ENCODE measurements at regions not wholly inside any gene's neighbourhood (a gene's known extent, or its start where the extent isn't known, plus 50 kb on each side); places are given as distances from the start of the nearest gene placed in this dataset.

DNA sequence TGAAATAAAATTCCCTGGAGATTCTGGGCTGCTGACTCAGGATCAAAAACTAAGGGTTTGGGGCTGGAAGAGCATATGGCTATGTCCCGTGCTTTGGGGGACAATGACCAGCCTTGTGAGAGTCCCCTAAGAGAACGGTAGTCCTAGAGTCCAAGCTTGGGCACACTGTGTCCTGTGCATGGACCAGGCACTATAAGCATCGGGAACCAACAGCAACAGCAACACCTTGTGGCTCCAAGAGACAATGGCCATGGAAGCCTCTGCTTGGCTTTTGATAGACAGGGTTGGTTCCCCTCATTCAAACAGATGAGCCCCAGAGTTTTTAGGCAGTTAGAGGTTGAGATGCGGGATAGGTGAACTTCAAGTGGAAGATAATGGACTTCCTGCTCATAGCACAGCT, 294.4 kb upstream of the CHAC2 start:
- H3K4me1 ChIP-seq (ENCODE audit: control insufficient read depth in 1 of 2, insufficient read depth in 1 of 2, low read depth in 1 of 2, low read length in 1 of 2): no peaks in the 10 kb centered on the region
- H3K4me3 ChIP-seq (ENCODE audit: low read depth in 1 of 2, low read length in 1 of 2): no peak overlapping the region
- H3K27ac ChIP-seq: no peak overlapping the region
- H3K36me3 ChIP-seq: no peaks in the 10 kb centered on the region
- no peaks in the 10 kb centered on the region for H3K27me3 ChIP-seq
- H3K9me3 ChIP-seq: no peaks in the 10 kb centered on the region
- no peak for TF ChIP-seq CTCF (IDR thresholded peaks at IDR 0.05)

DNA sequence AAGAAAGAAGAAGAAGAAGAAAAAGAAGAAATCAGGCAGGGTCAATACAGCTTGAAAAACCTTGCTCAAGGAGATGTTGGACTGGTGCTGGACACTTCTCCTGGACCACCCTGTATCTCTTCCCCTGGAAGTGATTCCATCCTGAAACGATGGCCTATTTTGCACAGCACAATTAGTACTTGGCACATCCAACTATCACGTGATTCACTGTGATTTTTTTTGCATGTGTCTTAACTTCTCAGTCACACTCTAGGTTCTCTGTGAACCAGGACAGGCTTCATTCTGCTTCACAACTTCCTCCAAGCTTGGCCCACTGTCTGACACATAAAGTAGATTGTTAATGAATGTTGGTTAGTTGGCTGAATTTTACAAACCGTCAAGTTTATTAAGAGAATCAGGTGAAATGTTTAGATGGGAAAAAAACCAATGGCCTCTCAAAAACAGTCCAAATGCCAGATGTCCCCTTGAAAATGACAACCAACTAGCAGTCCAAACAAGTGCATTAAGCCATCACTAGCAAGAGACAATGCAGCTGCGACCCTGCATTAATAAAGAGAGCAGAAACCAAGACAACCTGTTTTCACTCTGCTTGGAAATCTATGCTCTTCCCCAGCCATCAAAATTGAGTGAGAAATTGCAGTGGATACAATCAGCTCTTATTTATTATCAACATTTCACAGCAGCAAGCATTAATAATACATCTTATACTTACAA, 300.0 kb upstream of the CHAC2 start:
- no peaks in the 10 kb centered on the region for H3K4me1 ChIP-seq (ENCODE audit: control insufficient read depth in 1 of 2, insufficient read depth in 1 of 2, low read depth in 1 of 2, low read length in 1 of 2)
- H3K4me3 ChIP-seq (ENCODE audit: low read depth in 1 of 2, low read length in 1 of 2): no peak overlapping the region
- TF ChIP-seq CTCF (IDR thresholded peaks at IDR 0.05): no peak
- H3K36me3 ChIP-seq: no peaks in the 10 kb centered on the region
- H3K27me3 ChIP-seq: no peaks in the 10 kb centered on the region
- H3K9me3 ChIP-seq: no peaks in the 10 kb centered on the region
- no peak overlapping the region for H3K27ac ChIP-seq

DNA sequence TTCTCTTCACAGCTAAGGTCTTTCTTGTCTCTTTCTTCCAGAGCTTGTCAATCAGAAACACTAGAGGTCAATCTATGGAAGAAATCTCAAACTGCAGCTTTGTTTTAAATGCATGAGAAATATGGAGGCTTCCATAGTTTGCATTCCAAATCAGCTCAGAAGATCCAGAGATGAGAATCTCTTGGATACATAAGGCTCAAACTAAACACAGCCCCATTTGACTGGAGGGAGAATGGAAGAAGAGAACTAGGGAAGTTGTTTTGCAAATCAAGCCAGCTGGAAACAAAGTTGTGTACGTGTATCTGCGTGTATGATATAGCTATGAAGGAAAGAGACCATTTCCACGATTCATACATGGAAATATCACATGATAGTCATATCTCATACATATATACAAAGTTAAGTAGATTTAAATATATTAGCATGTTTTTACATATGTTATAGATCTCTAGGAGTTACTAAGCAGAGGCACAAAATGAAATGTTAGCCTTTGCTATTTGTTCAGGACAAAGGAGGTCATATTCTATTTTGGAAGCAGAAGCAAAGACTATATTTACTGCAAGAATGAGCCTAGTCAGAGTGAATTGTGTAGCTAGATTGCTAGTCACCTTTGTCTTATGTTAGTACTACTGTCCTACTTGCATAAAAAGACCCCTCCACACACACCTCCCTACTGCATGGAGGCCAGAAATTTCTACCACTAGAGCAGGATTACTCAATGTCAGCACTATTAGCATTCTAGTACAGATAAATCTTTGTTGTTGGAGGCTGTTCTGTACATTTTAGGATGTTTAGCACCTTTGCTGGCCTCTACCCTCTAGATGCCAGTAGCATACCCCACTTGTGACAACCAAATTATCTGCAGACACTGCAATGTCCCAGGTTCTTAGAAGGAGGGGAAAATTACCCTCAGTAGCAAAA, 303.5 kb upstream of the CHAC2 start:
- Histone ChIP-seq H3K27me3 (no peaks in the 10 kb centered on the region), H3K4me1 (ENCODE audit: control insufficient read depth in 1 of 2, insufficient read depth in 1 of 2, low read depth in 1 of 2, low read length in 1 of 2) (no peaks in the 10 kb centered on the region), H3K36me3 (no peaks in the 10 kb centered on the region), H3K27ac (no peak overlapping the region), H3K4me3 (ENCODE audit: low read depth in 1 of 2, low read length in 1 of 2) (no peak overlapping the region), H3K9me3 (no peaks in the 10 kb centered on the region)
- no peak for TF ChIP-seq CTCF (IDR thresholded peaks at IDR 0.05)

DNA sequence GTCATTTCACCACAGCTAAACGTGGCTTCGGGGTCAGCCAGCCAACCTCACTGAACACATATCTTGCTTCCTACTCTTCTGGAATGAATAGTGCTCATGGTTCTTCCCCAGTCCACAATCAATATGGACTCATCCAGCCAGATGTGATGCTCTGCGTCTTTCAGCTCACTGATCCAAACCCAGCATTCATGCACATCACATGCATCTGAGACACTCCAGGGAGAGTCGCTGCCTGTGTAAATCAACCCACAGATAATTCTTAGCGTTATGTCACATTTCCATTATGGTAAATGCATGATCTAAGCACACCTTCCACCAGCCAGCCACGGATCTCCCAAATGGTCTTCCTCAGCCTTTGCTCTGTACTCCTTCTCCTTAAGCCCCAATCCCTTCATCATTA, 306.7 kb upstream of the CHAC2 start:
- H3K27me3 ChIP-seq: no peaks in the 10 kb centered on the region
- no peak for TF ChIP-seq CTCF (IDR thresholded peaks at IDR 0.05)
- no peak overlapping the region for H3K4me3 ChIP-seq (ENCODE audit: low read depth in 1 of 2, low read length in 1 of 2)
- H3K36me3 ChIP-seq: no peaks in the 10 kb centered on the region
- H3K27ac ChIP-seq: no peak overlapping the region
- no peaks in the 10 kb centered on the region for H3K9me3 ChIP-seq
- H3K4me1 ChIP-seq (ENCODE audit: control insufficient read depth in 1 of 2, insufficient read depth in 1 of 2, low read depth in 1 of 2, low read length in 1 of 2): no peaks in the 10 kb centered on the region

DNA sequence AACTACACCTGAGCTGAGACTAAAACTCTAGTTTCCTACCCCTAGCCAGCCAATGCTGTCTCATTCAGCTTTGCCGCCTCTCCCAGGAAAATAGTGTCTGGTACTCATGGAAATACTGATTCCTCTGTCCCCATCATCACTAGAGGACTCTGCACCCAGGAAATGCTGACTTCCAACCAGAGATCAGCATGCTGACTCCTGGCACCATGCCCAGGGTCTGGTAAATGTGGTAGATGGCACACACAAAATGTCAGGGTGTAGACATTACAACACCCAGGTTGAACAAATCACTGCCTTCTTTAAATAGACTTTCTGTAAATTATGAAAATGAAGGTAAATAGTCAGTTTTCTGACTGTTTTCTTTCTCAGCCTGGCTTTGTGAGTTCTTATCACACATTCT, 307.3 kb upstream of the CHAC2 start:
- Histone ChIP-seq H3K4me3 (ENCODE audit: low read depth in 1 of 2, low read length in 1 of 2) (no peak overlapping the region), H3K27me3 (no peaks in the 10 kb centered on the region), H3K36me3 (no peaks in the 10 kb centered on the region), H3K27ac (no peak overlapping the region), H3K4me1 (ENCODE audit: control insufficient read depth in 1 of 2, insufficient read depth in 1 of 2, low read depth in 1 of 2, low read length in 1 of 2) (no peaks in the 10 kb centered on the region), H3K9me3 (no peaks in the 10 kb centered on the region)
- TF ChIP-seq CTCF (IDR thresholded peaks at IDR 0.05): no peak
